NOMO-1 treated with DMSO at 0.1 percent for 48 hours (cell line): ENCODE measurements at regions not wholly inside any gene's neighbourhood (a gene's known extent, or its start where the extent isn't known, plus 50 kb on each side); places are given as distances from the start of the nearest gene placed in this dataset.
"Not testable (repeated sequence)": the region's sequence is repeated elsewhere in the genome, so short reads cannot be mapped to it uniquely, and the experiment has no call there.

Source experiments
- DNase-seq: peaks from one replicate; lab custom pipeline; 2025; ENCODE audit not compliant: unreplicated experiment; lab: John Stamatoyannopoulos, UW

DNA sequence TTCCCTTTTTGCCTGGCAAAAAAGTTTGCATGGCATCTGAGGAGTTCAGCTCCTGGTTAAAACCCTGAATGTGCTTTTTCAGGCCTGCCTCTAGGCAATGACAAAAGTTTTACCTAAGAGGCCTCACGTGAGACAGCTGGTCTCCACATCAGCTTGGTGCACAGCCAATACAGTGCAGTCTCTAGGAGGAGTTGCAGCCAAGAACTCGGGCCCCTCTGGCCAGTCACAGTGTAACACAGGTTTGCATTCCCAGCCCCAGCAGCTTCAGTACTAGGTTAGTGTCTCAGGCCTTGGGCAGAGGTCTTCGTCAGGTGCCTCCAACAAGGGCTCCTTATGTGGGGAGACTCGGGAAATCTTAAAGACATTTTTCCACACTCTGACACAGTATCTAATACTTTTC lies 771.7 kb downstream of the SORCS1 start:
- DNase-seq = no peak

DNA sequence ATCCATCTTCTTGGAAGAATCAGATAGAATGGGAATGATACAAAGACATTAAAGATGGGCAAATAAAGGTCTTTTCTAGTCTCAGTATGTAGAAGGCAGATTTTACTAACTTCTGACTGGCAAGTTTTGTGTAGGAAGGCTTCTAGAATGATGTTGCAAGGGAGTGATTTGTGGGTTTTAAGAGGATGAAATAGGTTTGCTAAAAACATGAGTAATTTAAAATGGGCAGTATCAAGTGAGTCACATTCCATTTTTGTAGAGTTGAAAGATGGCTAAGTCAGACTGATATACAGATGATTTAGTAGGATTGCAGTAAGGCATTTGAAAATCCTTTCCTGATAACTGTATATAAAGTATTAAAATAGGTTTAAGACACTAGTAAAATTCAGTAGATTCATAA lies 777.4 kb downstream of the SORCS1 start:
- DNase-seq = no peak

DNA sequence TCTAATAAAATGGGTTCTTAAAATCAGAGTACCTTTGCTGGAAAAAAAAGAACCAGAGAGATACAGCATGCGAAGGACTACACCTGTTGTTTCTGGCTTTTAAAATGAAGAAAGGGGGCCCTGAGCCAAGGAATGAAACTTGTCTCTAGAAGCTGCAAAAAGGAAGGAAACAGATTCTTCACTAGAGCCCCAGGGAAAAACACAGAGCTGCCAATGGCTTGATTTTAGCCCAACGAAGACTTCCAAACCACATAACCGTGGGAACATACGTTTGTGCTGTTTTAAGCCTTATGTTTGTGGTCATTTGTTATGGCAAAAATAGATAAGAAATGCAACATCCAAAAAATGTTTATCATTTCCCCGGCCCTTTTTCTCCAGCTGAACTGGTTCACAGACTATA lies 780.0 kb downstream of the SORCS1 start:
- no peak for DNase-seq

DNA sequence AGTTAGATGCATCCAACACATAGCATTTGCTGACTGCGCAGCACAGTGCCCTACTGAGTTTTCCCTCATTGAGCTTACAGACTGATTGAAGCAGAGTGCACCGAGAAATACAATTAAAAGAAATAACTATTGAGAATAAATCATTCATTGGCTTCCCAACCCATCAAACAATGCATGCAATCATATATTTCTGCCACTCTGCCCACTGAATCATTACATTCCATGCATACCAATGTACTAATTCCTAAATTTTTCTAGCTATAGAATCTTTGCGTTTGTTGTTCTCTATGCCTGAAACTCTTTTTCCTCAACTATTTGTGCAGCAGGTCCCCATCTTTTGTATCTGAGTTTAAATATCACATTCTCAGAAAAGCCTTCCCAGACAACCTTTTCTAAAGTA lies 783.8 kb downstream of the SORCS1 start:
- DNase-seq = no peak

DNA sequence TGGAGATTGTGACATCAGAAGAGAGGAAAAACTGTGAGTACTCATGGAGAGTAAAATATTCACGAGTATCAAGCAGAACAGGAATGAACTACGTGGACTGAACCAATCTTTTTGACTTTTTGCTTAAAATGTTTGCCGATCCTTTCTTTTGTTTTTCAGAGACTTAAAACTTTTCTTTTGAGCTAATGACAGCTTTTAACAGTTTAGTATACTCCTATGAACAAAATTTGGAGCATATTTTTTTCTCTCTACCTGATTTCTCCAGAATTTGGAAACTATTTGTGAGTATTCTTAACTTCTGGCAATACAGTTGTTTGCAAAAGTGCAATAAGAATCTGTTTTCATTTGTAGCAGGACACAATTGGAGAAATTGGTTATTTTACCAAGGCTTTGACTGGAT lies 786.3 kb downstream of the SORCS1 start:
- DNase-seq = no peak

DNA sequence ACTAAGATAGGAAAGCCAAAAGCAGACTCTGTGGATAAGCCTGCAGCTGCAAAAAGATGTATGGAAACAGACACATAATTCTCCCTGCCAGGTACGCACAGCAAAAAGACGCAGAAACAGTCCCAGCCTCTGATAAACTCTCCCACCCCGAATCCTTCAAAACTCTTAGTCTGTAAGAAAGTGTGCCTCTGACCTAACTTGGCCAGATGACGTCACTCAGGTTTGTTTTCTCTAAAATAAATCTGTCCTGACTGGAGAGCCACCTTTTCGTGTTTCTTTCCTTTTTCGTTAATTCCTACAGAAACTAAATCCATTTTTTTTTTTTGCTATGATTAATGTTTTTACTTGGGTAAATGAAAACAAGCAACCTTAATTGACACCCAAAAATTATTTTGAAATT lies 793.8 kb downstream of the SORCS1 start:
- no peak for DNase-seq

DNA sequence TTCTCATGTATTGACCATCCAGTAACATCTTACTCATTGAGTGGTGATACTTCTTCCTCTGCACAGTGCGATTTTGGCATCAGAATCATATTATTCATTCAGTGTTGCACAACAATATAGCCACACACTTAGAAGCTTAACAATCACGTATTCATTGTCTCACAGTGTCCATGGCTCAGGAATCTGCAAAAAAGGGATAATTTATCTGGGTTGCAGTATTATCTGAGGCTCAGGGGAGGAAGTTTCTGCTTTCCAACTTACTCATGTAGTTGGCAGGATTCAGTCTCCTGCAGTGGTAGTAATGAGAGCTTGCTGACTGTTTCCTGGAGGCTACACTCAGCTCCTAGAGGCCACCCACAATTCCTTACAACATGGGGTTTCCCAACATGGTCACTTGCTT lies 803.6 kb downstream of the SORCS1 start:
- no peak for DNase-seq

DNA sequence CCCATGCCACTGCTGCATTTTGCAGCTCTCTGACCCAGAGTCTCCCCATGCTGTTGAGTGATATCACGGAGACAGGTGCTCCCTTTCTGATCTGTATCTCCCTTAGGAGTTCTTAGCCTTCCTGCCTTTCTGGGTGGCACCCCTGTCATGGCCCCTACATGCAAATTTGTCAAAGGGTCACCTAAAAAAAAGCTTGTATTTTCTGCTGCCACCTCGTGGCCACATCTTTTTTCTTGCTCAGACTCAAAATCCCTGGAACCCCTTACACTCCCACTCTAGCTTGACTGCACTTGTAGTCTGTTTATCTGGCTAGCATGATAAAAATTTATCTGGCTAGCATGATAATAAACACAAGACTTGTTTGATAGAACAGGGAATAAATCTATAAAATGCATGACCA lies 809.1 kb downstream of the SORCS1 start:
- no peak for DNase-seq

DNA sequence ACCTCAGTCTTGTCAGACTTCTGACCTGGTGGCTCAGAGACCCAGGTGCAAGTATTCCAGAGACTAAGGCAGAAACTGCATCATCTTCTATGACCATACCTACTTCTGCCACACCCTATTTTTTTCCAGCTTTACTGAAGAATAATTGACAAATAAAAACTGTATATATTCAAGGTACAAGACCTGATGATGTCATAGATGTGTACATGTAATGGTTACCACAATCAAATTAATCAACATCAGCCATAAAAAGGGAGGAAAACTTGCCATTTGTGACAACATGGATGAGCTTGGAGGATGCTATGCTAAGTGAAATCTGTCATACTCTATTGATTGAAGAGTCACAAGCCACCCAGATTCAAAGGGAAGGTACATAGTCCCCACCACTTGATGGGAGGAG lies 815.6 kb downstream of the SORCS1 start:
- DNase-seq = no peak

DNA sequence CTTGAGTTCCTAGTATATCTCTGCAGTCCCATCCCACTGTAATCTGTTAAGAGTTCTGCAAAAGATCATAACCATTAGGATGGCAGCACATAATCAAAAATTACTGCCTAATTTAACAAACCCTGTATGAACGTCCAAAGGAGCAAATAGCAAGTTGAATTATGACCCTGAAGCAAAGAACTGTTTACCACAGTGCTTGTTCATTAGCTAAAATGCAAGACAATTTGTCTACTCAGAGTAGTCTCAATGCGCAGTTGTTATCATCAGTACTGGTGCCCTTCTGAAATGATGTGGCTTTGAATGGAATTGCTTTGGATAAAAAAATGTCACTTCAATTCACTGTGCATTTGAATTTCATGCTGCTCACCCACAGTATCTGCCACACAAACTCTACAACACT lies 817.0 kb downstream of the SORCS1 start:
- no peak for DNase-seq

DNA sequence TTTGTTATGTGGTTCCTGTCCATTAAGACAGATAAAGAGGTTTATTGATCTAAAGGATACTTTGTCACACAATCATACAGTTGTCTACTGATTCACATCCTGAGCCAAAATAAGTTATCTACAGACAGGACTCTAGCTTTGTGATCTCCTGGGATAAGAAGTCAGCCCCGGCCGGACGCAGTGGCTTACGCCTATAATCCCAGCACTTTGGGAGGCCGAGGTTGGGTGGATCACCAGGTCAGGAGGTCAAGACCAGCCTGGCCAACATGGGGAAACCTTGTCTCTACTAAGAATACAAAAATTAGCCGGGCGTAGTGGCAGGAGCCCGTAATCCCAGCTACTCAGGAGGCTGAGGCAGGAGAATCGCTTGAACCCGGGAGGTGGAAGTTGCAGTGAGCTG lies 821.0 kb downstream of the SORCS1 start:
- not testable (repeated sequence) for DNase-seq

DNA sequence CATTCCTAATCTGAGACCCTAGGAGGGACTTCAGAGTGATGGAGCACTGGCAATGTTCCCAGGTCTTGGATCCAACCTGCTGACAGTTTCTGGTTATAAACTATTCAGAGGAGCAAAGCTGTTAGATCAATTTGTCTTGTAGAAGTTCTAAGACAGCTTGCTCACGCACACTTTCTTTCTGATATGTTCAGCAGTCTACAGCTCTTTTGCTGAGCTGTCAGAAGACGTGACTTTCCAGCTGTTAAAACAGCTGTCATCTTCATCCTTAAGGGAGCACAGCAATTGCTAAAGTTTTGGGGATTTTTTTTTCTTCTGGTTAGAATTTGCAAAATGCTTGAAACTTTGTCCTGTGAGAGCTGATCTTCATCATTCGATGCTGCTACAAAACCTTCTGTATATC lies 823.1 kb downstream of the SORCS1 start:
- DNase-seq = no peak

DNA sequence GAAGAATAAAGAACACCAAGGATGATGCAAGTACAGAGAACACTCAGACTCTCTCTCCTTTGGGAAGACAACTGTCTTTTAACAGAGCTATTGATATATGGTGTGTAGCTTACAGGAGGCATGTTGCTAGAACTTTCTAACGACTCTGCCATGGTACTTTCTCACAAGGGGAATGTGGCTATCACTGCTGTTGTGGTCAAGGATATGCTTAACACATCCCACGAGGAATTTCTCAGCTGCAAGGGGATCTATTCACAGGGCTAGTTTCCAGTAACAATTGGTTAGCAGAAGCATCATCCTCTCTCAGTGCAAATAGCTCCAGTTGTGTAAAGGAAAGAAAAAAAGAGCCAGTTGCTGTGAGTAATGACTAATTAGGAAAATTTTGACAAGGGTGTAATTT lies 826.0 kb downstream of the SORCS1 start:
- DNase-seq = no peak

DNA sequence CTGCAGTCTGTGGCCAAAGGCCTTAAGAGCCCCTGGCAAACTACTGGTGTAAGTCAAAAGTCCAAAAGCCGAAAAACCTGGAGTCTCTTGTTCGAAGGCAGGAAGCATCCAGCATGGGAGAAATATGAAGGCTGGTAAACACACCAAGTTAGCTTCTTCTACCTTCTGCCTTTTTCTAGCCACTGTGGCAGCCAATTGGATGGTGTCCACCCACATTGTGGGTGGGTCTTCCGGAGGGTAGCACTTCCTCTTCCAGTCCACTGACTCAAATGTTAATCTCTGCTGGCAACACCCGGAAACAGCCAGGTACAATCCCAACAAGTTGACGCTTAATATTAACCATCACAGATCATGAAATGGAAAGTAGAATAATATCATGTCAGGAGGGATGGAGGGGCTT lies 827.6 kb downstream of the SORCS1 start:
- DNase-seq = no peak

DNA sequence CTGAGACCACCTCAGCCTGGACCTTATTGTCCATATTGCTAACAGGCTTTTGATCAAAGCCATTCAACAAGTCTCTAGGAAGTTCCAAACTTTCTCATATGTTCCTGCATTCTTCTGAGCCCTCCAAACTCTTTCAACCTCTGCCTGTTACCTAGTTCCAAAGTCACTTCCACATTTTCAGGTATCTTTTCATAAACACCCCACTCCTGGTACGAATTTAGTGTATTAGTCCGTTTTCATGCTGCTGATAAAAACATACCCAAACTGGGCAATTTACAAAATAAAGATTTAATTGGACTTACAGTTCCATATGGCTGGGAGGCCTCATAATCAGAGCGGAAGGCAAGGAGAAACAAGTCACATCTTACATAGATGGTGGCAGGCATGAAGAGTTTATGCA lies 836.8 kb downstream of the SORCS1 start:
- no peak for DNase-seq

DNA sequence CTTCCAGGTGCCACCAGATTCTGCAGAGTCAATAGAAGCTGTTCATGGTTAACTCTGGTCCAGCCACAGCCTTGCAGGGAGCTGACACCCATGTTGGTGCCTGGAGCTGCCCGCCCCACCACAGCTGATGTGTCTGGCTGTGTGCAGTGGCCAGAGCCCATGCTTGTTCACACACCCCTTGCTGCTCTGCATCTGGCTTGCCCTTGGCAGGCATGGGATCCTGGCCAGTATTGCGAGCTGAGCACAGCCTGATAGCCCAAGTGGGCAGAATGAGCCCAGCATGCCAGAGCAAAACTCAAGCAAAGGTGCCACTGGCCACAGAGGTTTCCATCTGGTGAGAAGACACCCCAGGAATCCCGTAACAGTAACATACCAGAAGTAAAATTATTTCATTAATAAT lies 843.6 kb downstream of the SORCS1 start:
- no peak for DNase-seq

DNA sequence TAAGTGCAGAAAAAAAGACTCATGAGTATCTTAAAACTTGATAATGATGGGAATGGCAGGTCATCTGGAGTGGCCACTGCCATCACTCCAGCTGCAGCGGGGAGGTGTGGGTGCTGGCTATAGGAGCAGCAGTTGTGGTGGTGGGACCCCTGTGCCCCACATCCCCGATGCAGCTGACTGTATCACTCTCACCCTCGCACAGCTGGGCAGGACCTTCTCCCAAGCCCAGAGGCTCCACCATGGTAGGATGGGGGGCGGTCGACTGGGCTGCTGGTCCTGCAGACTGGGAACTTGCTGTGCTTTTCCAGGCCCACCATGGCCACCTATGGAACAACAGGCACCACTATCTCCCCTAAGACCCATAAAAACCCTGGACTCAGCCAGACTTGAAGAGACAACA lies 844.4 kb downstream of the SORCS1 start:
- DNase-seq = no peak

DNA sequence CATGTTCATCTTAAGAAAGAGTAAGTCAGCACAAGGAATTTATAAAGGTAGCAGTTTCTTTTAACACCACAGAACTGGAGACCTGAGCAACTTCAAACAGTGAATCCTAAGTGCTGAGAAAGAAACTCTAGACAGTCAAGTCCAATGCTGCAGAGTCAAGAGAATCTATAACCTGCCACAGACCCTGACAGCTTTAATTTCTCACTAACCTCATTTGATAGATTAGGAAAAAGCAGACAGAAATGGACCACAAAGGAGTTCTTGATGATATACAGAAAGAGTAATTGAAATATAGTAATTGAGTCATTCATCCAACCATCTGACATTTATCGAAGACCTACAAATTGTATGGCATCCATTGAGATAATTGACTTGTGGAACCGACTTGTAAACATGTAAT lies 847.0 kb downstream of the SORCS1 start:
- no peak for DNase-seq

DNA sequence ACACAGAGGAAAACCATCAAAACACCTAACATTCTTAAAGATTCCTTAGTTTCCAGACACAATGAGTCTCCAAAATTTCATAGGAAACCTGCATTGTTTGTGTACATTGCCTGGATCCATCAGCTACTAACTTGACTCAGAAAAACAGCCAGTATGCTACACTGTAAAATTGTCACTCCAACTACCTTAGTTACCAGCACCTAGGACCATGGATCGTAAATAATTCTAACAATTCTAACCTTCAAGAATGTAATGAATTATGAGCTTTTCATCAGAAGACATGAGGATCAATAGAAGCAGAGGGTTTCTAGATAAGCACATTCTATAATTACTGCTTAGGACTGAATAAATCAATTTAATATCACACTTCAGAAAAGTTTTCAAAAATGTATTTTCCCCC lies 851.5 kb downstream of the SORCS1 start:
- no peak for DNase-seq

DNA sequence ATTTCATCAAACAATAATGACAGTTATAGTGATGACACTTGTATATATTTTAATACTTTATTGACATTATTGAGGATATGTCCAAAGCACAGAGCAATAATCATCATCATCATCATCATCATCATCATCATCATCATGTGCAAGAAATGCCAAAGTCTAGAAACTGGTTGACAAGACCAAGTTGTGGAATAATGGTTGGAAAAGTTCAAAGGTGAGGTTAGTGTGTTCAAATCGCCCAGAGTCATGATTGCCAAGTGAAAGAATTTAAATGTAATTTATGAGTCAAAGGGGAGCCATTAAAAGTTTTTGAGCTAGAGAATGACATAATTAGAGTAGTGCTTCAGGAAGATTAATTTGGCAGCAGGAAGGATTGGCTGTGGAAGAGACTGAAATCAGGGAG lies 852.4 kb downstream of the SORCS1 start:
- DNase-seq = no peak

DNA sequence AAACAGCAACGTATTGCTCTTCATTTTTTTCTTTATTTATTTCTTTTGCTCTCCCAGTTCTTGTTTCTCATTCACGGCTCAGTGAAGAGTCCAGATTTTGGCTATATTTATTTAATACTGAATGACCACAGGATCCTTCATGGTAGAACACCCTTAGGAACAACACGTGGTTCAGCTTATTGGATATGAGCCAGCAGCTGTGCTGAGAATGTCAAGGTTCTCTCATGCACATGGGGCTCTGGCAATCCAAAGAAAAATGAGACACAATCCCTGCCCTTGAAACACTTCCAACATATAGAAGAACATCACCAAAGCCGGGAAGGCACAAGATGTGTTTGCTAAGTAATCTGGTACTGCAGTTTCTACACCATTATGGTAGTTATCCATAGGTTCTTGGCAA lies 852.9 kb downstream of the SORCS1 start:
- no peak for DNase-seq

DNA sequence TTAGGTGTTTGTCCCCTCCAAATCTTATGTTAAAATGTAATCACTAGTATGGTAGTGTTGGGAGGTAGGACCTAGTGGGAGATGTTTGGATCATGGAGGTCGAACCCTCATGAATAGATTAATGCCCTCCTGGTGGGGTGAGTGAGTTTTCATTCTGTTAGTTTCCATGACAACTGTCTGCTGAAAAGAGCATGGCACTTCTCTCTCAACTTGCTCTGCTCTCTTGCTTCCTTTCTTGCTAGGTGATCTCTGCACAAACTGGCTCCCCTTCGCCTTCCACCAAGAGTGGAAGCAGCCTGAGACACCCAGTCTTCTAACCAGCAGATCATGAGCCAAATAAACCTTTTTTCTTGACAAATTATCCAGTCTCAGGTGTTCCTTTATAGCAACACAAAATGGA lies 853.9 kb downstream of the SORCS1 start:
- DNase-seq = no peak

DNA sequence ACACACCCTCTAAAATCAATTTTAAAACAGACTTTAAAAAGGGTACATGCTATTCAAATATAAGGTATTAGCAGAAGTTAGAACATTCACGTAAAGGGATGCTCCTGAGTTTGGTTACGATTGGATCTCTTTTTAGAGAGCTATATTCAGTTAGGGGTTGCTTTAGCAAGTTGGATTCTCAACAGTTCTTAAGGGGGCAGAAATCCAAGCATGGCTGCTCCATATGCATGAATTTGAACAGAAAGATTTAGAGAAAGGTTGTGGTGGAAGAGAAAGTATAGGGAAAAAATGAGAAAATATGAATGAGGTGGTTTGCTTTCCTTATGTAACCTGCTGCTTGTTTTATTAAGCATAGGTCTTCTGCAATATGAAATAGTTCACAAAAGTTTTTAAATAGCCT lies 855.1 kb downstream of the SORCS1 start:
- no peak for DNase-seq

DNA sequence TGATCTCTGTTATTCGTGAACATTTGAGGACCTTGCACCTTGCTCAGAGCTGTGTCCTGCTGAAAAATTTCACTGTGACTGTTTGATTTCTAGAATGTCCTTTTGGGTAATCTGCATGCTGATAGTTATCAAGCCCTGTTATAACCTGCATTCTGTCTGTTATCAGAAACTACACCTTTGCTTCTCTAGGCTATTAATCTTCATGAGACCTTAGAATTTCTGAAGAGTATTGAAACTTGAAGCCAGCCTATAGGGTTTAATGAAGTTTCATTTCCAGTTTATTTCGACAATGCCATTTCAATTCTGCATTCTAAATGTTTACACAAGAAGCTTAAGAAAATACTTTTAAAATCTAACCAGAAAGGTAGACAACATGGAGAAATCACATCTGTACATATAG lies 856.2 kb downstream of the SORCS1 start:
- DNase-seq = no peak
